ENCODE measurements at regions not wholly inside any gene's neighbourhood (a gene's known extent, or its start where the extent isn't known, plus 50 kb on each side); places are given as distances from the start of the nearest gene placed in this dataset.

- H3K36me3 Mint-ChIP-seq (ENCODE audit: low read depth), result no peaks in the 10 kb centered on the region; the same call in 1 of the 2 replicates
- H3K4me3 Mint-ChIP-seq, result peak overlapping the region; percentile 53; the same call in 1 of the 2 replicates
- no peak for TF ChIP-seq CTCF (IDR thresholded peaks at IDR 0.05)
- no peaks in the 10 kb centered on the region for H3K27me3 Mint-ChIP-seq (ENCODE audit: insufficient read depth)
- peaks cover 6% of the 10 kb centered on the region; the same call in 1 of the 2 replicates for H3K4me1 Mint-ChIP-seq (ENCODE audit: low read depth)
- no peak for DNase-seq
- no peak overlapping the region for H3K27ac Mint-ChIP-seq
- no peaks in the 10 kb centered on the region; the same call in 1 of the 2 replicates for H3K9me3 Mint-ChIP-seq
Measured at GRCh38 chr11:97656356-97656755, 1266.5 kb downstream of the JRKL start.

- Mint-ChIP-seq H3K9me3 (no peaks in the 10 kb centered on the region; the same call in 1 of the 2 replicates), H3K27ac (no peak overlapping the region), H3K4me3 (no peak overlapping the region), H3K27me3 (ENCODE audit: insufficient read depth) (no peaks in the 10 kb centered on the region), H3K4me1 (ENCODE audit: low read depth) (peaks cover 6% of the 10 kb centered on the region; the same call in 1 of the 2 replicates), H3K36me3 (ENCODE audit: low read depth) (no peaks in the 10 kb centered on the region; the same call in 1 of the 2 replicates)
- no peak for DNase-seq
- no peak for TF ChIP-seq CTCF (IDR thresholded peaks at IDR 0.05)
Measured at GRCh38 chr11:97657852-97658251, 1268.0 kb downstream of the JRKL start.

GRCh38 chr11:97667057-97667456 lies 1277.2 kb downstream of the JRKL start:
- peaks cover 6% of the 10 kb centered on the region; the same call in 1 of the 2 replicates for H3K4me1 Mint-ChIP-seq (ENCODE audit: low read depth)
- DNase-seq, result no peak
- TF ChIP-seq CTCF (IDR thresholded peaks at IDR 0.05), result no peak
- H3K36me3 Mint-ChIP-seq (ENCODE audit: low read depth), result peaks cover 4% of the 10 kb centered on the region; the same call in 1 of the 2 replicates
- peaks cover 2% of the 10 kb centered on the region; the same call in 1 of the 2 replicates for H3K27me3 Mint-ChIP-seq (ENCODE audit: insufficient read depth)
- H3K4me3 Mint-ChIP-seq, result no peak overlapping the region
- H3K27ac Mint-ChIP-seq, result no peak overlapping the region
- no peaks in the 10 kb centered on the region; the same call in 1 of the 2 replicates for H3K9me3 Mint-ChIP-seq

GRCh38 chr11:97683733-97684132 lies 1293.9 kb downstream of the JRKL start:
- Mint-ChIP-seq H3K4me1 (ENCODE audit: low read depth) (peaks cover 29% of the 10 kb centered on the region; the same call in 1 of the 2 replicates), H3K9me3 (0 out of 2 replicates have a peak, but pooled peaks cover 2% of the 10 kb centered on the region), H3K27me3 (ENCODE audit: insufficient read depth) (no peaks in the 10 kb centered on the region; the same call in 1 of the 2 replicates), H3K36me3 (ENCODE audit: low read depth) (peaks cover under 1% of the 10 kb centered on the region; the same call in 1 of the 2 replicates), H3K27ac (no peak overlapping the region), H3K4me3 (no peak overlapping the region)
- DNase-seq, result no peak
- TF ChIP-seq CTCF (IDR thresholded peaks at IDR 0.05), result 0 out of 2 replicates have a peak, but pooled peaks have one; percentile 27

- no peak for TF ChIP-seq CTCF (IDR thresholded peaks at IDR 0.05)
- no peaks in the 10 kb centered on the region for H3K9me3 Mint-ChIP-seq
- no peak overlapping the region for H3K27ac Mint-ChIP-seq
- DNase-seq, result no peak
- H3K4me3 Mint-ChIP-seq, result no peak overlapping the region
- H3K27me3 Mint-ChIP-seq (ENCODE audit: insufficient read depth), result no peaks in the 10 kb centered on the region; the same call in 1 of the 2 replicates
- H3K36me3 Mint-ChIP-seq (ENCODE audit: low read depth), result no peaks in the 10 kb centered on the region
- peaks cover 34% of the 10 kb centered on the region; the same call in 1 of the 2 replicates for H3K4me1 Mint-ChIP-seq (ENCODE audit: low read depth)
Measured at GRCh38 chr11:97684486-97685439, 1295.0 kb downstream of the JRKL start.
